NCI-H1048 (cell line): ENCODE measurements at regions not wholly inside any gene's neighbourhood (a gene's known extent, or its start where the extent isn't known, plus 50 kb on each side); places are given as distances from the start of the nearest gene placed in this dataset.
"Not testable (repeated sequence)": the region's sequence is repeated elsewhere in the genome, so short reads cannot be mapped to it uniquely, and the experiment has no call there.

Source experiments
- DNase-seq: peaks from one replicate; lab custom pipeline; 2025; lab: John Stamatoyannopoulos, UW

DNA sequence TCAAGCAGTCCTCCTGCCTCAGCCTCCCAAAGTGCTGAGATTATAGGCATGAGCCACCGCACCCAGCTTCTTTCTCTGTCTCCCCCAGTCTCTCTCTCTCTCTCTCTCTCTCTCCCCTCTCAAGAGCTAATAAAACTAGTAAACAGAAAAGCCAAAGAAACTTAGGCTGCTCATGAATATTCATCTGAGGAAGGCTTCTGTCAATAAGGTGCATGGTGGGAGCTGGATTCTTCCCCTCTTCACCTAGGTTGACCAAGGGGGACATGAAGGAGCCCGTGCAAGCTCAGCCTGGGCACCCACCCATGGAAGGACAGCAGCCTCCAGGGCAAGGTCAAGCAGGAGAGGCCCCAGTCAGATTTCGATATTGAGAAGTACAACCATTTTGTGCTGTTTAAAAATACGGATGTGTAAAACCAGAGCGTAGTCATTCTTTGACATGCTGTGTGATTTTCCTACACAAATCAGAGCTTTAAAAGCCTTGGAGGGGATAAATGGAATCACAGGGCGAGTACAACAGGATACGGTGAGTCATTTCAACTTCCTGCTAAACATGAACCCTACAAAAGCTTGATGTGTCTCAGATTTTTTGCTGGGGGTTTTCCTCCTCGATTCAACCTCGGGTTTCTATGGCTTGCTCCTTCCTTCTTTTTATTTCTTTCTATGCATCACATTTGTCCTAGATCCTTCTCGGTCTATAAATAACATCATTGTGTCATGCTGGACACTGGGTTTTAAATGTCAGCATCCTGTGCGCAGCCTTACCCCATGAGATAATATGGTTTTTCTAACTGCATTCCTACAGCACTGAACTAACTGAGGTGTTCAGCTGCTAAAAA is 368.9 kb upstream of the JARID2 start:
- DNase-seq = no peak

DNA sequence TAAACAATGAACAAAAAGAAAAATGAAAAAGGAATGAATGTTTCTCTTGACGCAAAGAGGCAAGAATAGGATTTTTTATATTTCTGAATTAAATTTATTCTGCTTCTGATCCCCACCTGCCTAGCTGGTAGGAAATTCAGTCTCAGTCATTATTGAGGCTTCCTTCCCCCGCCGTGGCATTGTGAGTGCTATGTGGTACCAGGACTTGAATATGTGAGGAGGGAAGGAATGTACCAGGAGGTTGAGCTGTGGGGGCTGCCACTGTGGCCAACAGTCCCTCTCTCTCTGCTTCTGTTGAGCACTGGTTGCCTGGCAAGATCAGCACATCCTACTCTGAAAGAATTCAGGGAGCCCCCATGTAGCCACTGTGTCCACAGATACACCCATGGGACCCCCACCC is 368.1 kb upstream of the JARID2 start:
- DNase-seq = no peak

DNA sequence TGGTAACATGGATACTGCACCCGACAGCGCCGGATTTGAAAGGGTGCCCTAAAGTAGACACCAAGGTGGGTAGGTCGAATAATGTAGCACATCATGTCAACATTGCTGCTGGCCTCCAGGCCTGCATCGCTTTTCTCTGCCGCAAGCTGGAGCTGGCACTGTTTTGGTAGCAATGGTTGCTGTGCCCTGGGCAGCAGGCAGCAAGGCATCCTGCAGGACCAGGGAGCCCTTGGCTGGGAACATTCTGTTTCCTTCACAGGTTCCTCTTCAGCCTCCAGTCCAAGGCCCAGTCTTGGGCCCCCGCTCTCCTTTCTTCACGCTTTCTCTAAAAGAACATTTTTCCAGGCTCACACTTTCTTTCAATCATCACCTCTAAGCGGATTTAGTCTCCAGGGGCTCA is 365.8 kb upstream of the JARID2 start:
- DNase-seq = no peak

DNA sequence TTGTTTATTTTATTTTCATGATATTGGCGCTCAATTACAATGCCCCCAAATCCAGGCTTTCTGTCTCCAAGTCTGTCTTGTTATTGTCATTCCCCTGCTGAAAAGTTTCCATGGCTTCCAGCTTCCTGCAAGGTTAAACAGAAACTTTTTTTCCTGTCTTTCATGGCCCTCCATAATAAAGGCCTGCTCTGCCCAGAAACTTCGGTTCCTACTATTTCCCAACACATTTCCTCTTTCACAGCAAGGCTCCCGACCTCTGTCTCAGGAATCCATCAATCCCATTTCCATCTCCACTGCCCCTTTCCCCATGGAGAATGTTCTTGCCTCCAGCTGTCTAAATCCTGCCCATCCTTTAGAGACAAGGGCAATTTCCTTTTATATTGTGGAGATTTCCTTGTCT is 365.2 kb upstream of the JARID2 start:
- no peak for DNase-seq

DNA sequence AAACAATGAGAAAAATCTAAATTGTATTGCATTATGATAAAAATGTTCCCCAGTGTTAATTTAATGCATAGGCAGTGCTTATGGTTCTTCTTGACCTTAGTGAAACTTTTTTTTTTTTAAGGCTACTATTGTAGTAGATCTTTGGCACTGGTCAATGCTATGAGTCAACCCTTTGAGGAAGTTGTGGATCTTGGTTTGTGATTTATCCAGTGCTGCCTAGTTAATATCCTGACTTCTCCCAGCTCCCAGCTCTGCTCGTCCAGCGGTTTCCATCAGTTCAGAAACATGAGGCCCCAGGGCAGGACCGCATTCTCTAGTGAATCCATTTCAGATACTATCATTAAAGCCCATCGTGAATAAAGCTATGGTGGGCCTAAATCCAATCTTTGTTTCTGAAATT is 364.5 kb upstream of the JARID2 start:
- DNase-seq = no peak

DNA sequence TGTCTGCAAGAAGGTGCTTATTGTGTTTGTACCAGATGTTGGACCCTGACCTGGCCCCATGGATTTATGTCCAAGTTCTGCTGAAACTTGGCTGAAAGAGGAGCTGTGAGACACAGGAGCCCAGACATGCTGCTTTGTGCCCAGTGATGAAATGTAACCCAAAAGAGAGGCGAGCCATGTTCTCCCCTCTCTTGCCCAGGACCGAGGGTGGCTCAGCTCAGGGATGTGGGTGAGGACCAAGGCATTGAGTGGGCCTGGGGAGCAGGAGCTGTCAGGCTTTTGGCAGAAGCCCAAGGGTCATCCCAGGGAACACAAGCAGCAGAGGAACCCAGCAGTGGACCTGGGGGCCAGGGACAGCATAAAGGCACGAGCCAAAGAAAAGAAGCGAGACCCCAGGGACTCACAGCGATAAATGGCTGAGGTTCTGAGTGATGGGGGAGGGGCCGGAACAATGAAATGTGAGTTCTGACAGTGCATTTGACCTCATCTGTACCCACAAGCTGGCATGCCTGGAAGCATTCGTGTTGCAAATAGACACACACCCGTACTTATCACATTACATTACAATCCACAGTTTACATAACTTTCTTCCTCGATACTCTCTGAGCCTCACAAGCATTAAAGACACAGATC is 363.4 kb upstream of the JARID2 start:
- DNase-seq = no peak

DNA sequence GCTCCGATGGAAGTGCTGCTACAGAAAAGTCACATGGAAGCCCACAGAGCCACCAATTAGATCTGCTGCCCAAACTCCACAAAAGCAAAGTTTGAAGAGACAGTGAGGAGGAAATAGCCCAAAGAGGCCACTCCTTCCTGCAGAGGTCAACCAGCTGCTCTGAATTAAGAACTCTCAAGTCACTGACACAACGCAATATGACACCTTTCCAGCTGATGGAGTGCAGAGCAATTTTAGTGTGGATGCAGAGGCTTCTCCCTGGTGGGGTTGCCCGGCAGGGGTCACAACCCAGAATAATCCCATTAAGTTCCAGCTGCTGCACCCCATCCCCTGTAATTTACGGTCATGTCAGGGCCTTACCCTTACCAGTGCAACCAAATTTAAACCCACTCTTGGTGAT is 361.9 kb upstream of the JARID2 start:
- DNase-seq = no peak

DNA sequence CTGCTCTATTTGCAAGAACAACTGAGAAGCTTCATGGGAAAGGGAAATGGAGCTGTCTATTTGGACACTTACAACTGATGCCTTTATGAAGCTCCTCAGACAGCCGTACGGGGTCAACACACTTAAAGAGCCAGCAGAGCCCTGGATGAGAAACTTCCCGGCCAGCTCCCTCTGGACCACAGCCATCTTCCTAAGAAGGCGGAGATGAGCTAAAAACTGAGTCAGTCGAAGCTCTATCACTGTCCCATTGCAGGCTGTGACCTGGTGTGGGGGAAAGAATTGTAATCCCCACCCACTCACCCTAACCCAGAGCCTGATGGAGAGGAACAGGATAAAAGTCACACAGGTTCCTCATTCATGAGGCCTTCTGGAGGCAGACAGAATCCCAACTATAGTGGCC is 360.4 kb upstream of the JARID2 start:
- no peak for DNase-seq

DNA sequence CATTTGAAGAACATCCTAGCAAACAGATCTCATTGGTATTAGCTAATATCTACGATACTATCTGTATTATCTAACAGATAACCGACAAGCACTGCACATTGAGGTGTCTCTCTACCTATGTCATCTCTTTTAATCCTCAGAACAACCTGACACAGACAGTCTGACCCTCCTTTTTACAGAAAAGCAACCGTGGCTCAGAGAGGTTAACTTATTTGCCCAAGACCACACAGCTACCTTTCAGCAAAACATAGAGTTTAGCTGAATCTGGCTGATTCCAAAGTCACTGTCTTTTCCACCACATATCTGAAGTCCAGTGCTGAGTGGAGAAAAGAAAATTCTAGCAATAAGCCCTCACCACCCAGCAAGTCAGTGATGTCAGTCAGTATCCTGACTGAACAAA is 358.7 kb upstream of the JARID2 start:
- no peak for DNase-seq

DNA sequence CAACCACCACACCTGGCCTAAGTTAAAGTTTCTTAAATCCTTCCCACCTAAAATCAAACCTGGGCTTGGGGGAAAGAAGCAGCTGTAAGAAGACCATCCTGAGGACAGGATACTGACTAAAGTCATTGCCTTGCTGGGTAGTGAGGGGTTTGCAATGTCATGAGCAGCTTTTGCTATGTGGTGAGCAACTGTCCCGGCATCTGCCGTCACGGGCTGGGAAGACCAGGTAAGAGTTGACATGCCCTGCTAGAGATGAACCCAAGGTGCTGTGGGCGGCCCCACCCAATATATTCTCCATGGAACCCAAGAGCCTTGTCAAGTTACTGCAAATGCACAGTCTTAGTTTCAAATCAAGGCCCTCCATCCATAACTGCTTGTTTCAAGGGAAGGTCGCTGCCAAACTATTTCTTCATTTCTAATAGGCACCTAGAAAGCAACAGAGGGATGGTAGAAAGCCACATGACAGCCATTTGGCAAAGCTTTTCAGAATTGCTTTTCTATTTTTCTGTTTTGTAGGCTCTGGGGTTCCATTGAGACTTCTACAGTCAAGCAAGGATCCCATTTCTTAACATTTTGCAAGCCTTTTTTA is 357.8 kb upstream of the JARID2 start:
- DNase-seq = no peak

DNA sequence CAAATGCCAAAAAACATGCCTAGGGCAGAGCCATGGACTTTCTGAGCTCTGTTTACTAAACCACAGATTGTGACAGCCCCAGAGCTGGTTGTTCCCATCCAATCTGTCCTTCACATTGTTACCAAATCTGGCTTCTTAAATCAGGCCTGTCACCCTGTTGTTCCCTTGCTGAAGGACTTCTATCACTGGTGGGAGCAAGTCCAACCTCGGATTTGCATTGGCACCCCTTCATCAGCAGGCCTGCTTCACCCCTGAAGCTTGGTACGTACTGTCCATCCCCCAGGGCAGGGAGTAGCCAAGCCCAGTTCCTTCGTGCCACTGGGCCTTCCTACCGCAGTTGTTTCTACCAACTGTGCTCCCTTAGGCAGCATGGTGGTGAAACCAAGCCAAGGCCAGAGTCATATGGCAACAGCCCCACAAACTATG is 357.3 kb upstream of the JARID2 start:
- no peak for DNase-seq

DNA sequence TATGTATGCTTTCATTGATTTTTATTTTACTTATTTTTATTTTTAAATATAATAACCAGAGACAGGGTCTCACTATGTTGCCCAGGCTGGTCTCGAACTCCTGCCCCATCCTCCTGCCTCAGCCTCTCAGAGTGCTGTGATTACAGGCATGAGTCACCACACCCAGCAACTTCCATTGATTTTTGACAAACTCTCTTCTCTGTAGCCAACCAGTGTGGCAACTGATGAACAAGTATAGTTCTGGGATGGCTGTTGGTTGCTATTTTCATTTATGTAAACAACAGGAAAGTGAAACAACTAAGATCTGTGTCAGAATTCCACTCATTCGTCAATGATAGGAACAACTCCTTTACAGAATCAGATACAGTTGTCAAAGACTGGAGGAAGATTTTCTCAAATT is 356.7 kb upstream of the JARID2 start:
- no peak for DNase-seq

DNA sequence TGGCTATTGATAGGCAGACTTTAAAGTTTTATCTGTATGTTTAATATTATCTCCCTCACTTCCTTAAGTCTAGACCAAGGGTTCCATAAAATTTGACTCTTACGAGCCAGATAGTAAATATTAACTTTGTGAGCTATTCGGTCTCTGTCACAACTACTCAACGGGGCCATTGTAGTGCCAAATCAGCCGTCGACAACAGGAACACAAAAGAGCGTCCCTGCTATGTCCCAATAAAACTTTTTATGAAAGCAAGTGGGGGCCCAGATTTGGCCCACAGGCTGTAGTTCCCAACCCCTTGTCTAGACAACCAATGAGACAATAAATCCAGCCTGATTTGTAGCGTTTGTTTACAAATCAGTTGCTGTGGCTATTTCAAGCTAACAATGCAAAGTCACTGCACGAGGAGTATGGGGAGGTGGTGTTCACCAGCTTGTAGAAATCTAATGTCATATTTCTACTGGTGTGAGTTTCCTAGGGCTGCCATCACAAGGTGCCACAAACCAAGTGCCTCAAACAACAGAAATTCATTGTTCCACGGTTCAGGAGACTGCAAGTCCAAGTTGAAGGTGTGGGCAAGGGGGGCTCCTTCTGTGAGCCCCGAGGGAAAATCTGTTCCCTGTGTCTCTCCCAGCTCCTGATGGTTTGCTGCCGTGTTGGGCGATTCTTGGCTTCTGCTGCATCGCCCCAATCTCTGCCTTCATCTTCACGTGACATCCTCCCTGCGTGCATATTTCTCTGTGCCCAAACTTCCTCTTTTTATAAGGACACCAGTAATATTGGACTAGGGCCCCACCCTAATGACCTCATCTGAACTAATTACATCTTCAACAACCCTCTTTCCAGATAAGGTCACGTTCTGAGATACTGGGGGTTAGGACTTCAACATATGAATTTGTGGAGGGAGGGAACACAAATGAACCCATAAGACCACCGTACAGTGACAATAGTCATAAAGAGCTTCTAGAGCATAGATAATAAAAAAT is 356.0 kb upstream of the JARID2 start:
- no peak for DNase-seq

DNA sequence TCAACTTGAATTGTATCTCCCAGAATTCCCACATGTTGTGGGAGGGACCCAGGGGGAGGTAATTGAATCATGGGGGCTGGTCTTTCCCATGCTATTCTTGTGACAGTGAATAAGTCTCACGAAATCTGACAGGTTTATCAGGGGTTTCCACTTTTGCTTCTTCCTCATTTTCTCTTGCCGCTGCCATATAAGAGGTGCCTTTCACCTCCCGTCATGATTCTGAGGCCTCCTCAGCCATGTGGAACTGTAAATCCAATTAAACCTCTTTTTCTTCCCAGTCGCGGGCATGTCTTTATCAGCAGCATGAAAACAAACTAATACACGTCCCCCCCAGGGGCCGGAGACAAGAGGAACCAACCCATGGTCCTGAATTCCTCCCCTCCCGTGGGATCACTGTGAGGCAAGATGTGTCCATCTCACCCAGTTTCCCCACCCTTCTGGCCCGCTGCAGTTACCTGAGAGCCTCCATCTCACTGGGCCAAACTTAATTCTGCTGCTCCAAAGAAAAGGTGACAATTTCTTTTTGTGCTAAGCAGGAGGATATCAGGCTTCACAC is 354.0 kb upstream of the JARID2 start:
- DNase-seq = not testable (repeated sequence)

DNA sequence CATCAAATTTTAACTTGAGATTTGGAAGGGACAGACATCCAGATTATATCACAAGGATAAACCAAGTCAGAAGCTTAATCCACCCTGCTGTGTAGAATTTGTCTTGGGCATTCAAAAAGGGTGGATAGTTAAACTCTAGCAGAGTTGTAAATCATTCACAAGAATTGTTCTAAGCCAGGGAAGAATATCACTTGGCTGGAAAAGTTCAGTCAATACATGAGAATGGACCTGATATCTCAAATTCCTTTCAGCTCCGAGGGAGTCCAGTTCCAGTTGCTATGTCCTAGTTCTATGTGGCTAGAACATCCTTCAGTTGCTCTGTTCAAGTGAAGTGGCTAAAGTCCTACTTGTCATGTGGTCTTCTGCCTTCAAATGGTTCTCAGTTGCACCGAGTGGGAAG is 351.8 kb upstream of the JARID2 start:
- DNase-seq = no peak

DNA sequence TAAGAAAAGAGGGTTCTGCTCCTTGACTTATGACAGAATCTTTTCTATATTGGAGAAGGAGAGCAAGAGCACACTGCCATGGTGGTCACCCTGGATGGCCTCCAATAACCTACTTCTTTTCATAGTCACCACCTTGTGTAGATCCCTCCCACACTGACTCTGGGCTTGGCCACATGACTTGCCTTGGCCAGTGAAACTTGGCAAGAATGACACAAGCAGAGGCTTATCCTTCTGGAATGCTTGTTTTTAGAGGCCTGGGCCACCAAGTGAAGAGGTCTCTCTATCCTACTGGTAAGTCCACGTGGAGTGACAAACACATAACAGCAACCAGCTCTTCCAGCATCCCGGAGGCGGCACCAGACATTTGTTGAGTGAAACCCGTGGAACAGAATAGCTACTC is 349.4 kb upstream of the JARID2 start:
- DNase-seq = no peak

DNA sequence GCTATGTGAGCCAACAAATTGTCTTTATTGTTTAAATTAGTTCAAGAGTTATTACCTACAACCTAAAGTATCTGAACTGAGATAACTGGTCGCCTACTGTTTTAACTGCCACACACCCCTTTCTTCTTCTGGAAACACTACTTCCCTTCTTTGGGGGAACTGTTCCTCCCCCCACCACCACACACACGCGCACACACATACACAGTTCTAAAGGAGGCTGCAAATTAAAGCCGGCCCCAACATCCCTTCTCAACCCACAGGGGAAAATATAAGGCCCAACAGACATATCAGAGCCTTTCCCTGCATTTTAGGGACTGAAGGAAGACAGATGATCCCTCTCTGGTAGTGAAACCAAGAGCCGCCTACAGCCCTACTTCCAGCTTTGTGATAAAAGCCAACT is 348.0 kb upstream of the JARID2 start:
- no peak for DNase-seq

DNA sequence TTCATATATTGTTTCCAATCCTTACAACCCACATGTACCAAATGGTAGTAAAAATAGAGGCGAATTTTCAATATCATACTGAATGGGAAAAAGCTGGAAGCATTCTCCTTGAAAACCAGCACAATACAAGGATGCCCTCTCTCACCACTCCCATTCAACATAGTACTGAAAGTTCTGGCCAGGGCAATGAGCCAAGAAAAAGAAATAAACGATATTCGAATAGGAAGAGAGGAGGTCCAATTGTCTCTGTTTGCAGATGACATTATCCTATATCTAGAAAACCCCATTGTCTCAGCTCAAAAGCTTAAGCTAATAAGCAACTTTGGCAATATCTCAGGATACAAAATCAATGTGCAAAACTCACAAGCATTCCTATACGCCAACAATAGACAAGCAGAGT is 346.4 kb upstream of the JARID2 start:
- not testable (repeated sequence) for DNase-seq

DNA sequence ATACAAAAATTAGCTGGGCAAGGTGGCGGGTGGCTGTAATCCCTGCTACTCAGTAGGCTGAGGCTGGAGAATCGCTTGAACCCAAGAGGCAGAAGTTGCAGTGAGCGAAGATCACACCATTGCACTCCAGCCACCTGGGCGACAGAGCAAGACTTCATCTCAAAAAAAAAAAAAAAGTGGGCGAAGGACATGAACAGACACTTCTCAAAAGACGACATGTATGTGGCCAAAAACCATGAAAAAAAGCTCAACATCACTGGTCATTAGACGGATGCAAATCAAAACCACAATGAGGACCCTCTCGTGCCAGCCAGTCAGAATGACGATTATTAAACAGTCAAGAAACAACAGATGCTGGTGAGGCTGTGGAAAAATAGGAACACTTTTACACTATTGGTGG is 344.9 kb upstream of the JARID2 start:
- no peak for DNase-seq

DNA sequence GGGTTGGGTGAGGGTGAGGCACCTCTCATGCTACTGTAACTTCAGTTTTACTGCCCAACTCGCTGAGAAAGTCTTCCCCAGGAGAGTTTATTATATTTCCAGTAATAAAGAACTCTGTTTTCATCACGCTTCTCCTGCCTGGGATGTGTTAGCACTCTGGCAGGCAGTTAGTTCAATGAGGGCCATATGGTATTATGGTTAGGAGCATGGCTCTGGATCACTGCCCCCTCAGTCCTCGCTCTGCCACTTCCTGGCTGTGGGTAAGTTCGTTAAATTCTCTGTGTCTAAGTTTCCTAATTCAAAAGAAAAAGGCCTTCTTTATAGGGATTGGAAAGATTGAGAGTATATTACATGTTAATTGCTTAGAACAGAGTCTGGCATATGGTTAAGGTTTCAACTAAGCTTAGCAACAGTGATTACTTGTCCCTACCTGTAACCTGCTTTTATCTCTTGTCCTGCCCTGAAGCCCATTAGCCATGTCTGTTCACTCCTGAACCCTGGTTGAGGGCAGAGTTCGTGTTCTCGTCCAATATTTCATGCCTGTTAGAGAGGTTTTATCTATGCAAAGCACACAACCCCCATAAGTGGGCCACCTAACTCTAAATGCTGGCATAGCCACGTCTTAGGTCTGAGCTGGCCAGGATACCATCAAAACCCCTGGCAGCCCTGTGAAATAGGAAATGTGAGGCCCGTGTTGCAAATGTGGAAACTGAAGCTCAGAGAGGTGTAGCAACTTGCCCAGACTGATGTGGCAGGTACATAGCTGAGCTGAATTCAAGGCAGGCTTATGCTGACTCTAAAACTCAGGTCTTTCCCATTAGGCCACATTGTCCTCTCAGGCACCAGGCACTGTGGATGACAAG is 342.5 kb upstream of the JARID2 start:
- no peak for DNase-seq

DNA sequence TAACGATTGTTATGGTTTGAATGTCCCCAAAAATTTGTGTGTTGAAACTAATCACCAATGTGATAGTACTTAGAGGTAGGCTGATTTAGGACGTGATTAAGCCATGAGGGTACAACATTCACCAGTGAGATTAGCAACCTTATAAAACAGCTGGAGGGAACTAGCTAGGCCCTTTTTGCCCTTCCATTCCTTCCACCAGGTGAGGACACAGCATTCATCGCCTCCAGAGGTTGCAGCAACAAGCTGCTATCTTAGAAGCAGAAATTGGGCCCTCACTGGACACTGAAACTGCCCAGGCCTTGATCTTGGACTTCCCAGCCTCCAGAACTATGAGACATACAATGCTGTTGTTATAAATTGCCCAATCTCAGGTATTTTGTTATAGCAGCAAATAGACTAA is 340.7 kb upstream of the JARID2 start:
- DNase-seq = no peak
